ENCODE measurements at regions not wholly inside any gene's neighbourhood (a gene's known extent, or its start where the extent isn't known, plus 50 kb on each side); places are given as distances from the start of the nearest gene placed in this dataset.

DNA sequence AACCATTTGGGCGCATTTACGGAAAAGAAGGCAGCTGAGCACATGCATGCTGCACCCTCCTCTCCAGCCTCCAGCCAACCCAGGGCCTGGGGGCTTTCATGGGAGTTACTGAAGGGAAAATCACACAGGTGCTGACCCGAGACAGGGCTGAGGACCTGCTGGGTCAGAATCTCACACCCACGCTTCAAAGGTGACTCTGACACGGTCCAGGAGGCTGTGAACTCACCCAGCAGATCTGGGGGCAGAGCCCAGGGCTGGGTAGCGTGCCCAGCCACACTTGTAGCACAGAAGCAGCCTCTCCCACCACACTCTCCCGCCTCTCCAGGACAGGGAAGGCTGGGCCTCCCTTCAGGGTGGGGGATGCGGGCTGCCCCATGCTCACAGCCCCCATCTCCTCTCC is 347.6 kb downstream of the CTTN start:
- TF ChIP-seq EZH2 (IDR thresholded peaks at IDR 0.05; ENCODE audit: borderline replicate concordance) (no peak), EZH2phosphoT487 (IDR thresholded peaks at IDR 0.05; ENCODE audit: low read depth, severe bottlenecking, unreplicated experiment) (no peak)
- TF ChIP-seq, protein P1, sequence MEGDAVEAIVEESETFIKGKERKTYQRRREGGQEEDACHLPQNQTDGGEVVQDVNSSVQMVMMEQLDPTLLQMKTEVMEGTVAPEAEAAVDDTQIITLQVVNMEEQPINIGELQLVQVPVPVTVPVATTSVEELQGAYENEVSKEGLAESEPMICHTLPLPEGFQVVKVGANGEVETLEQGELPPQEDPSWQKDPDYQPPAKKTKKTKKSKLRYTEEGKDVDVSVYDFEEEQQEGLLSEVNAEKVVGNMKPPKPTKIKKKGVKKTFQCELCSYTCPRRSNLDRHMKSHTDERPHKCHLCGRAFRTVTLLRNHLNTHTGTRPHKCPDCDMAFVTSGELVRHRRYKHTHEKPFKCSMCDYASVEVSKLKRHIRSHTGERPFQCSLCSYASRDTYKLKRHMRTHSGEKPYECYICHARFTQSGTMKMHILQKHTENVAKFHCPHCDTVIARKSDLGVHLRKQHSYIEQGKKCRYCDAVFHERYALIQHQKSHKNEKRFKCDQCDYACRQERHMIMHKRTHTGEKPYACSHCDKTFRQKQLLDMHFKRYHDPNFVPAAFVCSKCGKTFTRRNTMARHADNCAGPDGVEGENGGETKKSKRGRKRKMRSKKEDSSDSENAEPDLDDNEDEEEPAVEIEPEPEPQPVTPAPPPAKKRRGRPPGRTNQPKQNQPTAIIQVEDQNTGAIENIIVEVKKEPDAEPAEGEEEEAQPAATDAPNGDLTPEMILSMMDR (IDR thresholded peaks at IDR 0.05; ENCODE audit: poor library complexity) = no peak
